ENCODE measurements at regions not wholly inside any gene's neighbourhood (a gene's known extent, or its start where the extent isn't known, plus 50 kb on each side); places are given as distances from the start of the nearest gene placed in this dataset.
"Not testable (repeated sequence)": the region's sequence is repeated elsewhere in the genome, so short reads cannot be mapped to it uniquely, and the experiment has no call there.

GRCh38 chrX:122218666-122219065 lies 965.4 kb upstream of the GRIA3 start:
- no peak overlapping the region for H3K27ac ChIP-seq
- no peaks in the 10 kb centered on the region for H3K4me1 ChIP-seq
- 68 to 75% methylated on average over 4 of the region's 4 CpGs for WGBS, 2 donors
- no peak for DNase-seq
- no peak for TF ChIP-seq POLR2A (IDR thresholded peaks at IDR 0.05)
- no peak for TF ChIP-seq CTCF (IDR thresholded peaks at IDR 0.05)
- no peak overlapping the region for H3K4me3 ChIP-seq (replicated peaks in 1 of 3)
- H3K36me3 ChIP-seq = no peaks in the 10 kb centered on the region
- no peaks in the 10 kb centered on the region for H3K9me3 ChIP-seq
- H3K27me3 ChIP-seq = no peaks in the 10 kb centered on the region
- intact Hi-C loops (cut with DNase I) = no loop called here

- WGBS, 2 donors = 80 to 92% methylated on average over 1 of the region's 1 CpG
- TF ChIP-seq CTCF (IDR thresholded peaks at IDR 0.05) (no peak), POLR2A (IDR thresholded peaks at IDR 0.05) (no peak)
- Histone ChIP-seq H3K27ac (no peak overlapping the region), H3K9me3 (no peaks in the 10 kb centered on the region), H3K27me3 (no peaks in the 10 kb centered on the region), H3K36me3 (no peaks in the 10 kb centered on the region), H3K4me1 (no peaks in the 10 kb centered on the region), H3K4me3 (replicated peaks in 1 of 3) (no peak overlapping the region)
- intact Hi-C loops (cut with DNase I) = no loop called here
- DNase-seq = no peak
These were observed 964.9 kb upstream of the GRIA3 start for GRCh38 chrX:122219226-122219625.

- intact Hi-C loops (cut with DNase I) = no loop called here
- DNase-seq = no peak
- 67 to 80% methylated on average over 1 to 3 of the region's 3 CpGs for WGBS, 2 donors
- H3K4me3 ChIP-seq (replicated peaks in 1 of 3) = no peak overlapping the region
- TF ChIP-seq POLR2A (IDR thresholded peaks at IDR 0.05) (no peak), CTCF (IDR thresholded peaks at IDR 0.05) (no peak)
- H3K9me3 ChIP-seq = no peaks in the 10 kb centered on the region
- H3K4me1 ChIP-seq = no peaks in the 10 kb centered on the region
- no peak overlapping the region for H3K27ac ChIP-seq
- H3K27me3 ChIP-seq = no peaks in the 10 kb centered on the region
- H3K36me3 ChIP-seq = no peaks in the 10 kb centered on the region
These were observed 964.3 kb upstream of the GRIA3 start for GRCh38 chrX:122219735-122220134.

GRCh38 chrX:122220644-122221373 lies 963.3 kb upstream of the GRIA3 start:
- TF ChIP-seq POLR2A (IDR thresholded peaks at IDR 0.05) (no peak), CTCF (IDR thresholded peaks at IDR 0.05) (no peak)
- H3K36me3 ChIP-seq = no peaks in the 10 kb centered on the region
- H3K4me3 ChIP-seq (replicated peaks in 1 of 3) = no peak overlapping the region
- no peak overlapping the region for H3K27ac ChIP-seq
- no peak for DNase-seq
- H3K4me1 ChIP-seq = no peaks in the 10 kb centered on the region
- 54 to 69% methylated on average over 3 of the region's 3 CpGs for WGBS, 2 donors
- intact Hi-C loops (cut with DNase I) = no loop called here
- no peaks in the 10 kb centered on the region for H3K27me3 ChIP-seq
- H3K9me3 ChIP-seq = no peaks in the 10 kb centered on the region

GRCh38 chrX:122221810-122222209 lies 962.3 kb upstream of the GRIA3 start:
- 40 to 46% methylated on average over 4 of the region's 4 CpGs for WGBS, 2 donors
- H3K4me3 ChIP-seq (replicated peaks in 1 of 3); H3K9me3 ChIP-seq; H3K36me3 ChIP-seq; H3K27me3 ChIP-seq; H3K4me1 ChIP-seq; intact Hi-C loops (cut with DNase I); DNase-seq; H3K27ac ChIP-seq: not testable (repeated sequence)

- H3K27ac ChIP-seq; DNase-seq; intact Hi-C loops (cut with DNase I); H3K36me3 ChIP-seq; H3K9me3 ChIP-seq; H3K4me1 ChIP-seq; H3K27me3 ChIP-seq; H3K4me3 ChIP-seq (replicated peaks in 1 of 3): not testable (repeated sequence)
- 33 to 95% methylated on average over 3 to 4 of the region's 9 CpGs for WGBS, 2 donors
These were observed 959.9 kb upstream of the GRIA3 start for GRCh38 chrX:122224137-122224536.

Data from thyroid gland (tissue), 4 donors.